Parathyroid adenoma (tissue), 2 donors: ENCODE measurements at regions not wholly inside any gene's neighbourhood (a gene's known extent, or its start where the extent isn't known, plus 50 kb on each side); places are given as distances from the start of the nearest gene placed in this dataset.

Experiments
- H2AFZ ChIP-seq: fragments of 300-600 bp; sonication (generic); one replicate; pipeline ENCODE4 v1.7.0; 2017; ENCODE audit warnings: antibody characterized with exemption, mild to moderate bottlenecking
- H3K27ac ChIP-seq: fragments of 300-600 bp; sonication (generic); one replicate; pipeline ENCODE4 v1.7.0; 2017
- H3K27me3 ChIP-seq: fragments of 300-600 bp; sonication (generic); one replicate; pipeline ENCODE4 v1.7.0; 2017; ENCODE audit warnings: low read length; ENCODE audit not compliant: control insufficient read depth, insufficient read depth
- H3K36me3 ChIP-seq: fragments of 300-600 bp; sonication (generic); one replicate; pipeline ENCODE4 v1.7.0; 2017; ENCODE audit warnings: low read length; ENCODE audit not compliant: control insufficient read depth, insufficient read depth
- H3K4me1 ChIP-seq: fragments of 300-600 bp; sonication (generic); one replicate; pipeline ENCODE4 v1.7.0; 2017; ENCODE audit warnings: control low read depth
- H3K4me2 ChIP-seq: fragments of 300-600 bp; sonication (generic); one replicate; pipeline ENCODE4 v1.7.0; 2017; ENCODE audit warnings: low read length
- H3K4me3 ChIP-seq: fragments of 300-600 bp; sonication (generic); one replicate; pipeline ENCODE4 v1.7.0; 2017; ENCODE audit warnings: low read depth, low read length
- H3K79me2 ChIP-seq: fragments of 300-600 bp; sonication (generic); one replicate; pipeline ENCODE4 v1.7.0; 2017; ENCODE audit warnings: control low read depth
- H3K9ac ChIP-seq: fragments of 300-600 bp; sonication (generic); one replicate; pipeline ENCODE4 v1.7.0; 2017; ENCODE audit warnings: mild to moderate bottlenecking
- H3K9me3 ChIP-seq: fragments of 300-600 bp; sonication (generic); one replicate; pipeline ENCODE4 v1.7.0; 2017; ENCODE audit warnings: low read length; ENCODE audit not compliant: control insufficient read depth
- TF ChIP-seq, protein P1 (sequence below): fragments of 300-600 bp; sonication (generic); IDR thresholded peaks from one replicate; pipeline ENCODE4 v1.7.0; 2017; ENCODE audit warnings: antibody characterized with exemption, mild to moderate bottlenecking
- donor health status: primary hyperparathyroidism.

- H3K4me2 ChIP-seq = no peak overlapping the region
- H2AFZ ChIP-seq = no peak overlapping the region
- no peak overlapping the region for H3K4me3 ChIP-seq
- no peaks in the 10 kb centered on the region for H3K27me3 ChIP-seq
- no peaks in the 10 kb centered on the region for H3K79me2 ChIP-seq
- no peaks in the 10 kb centered on the region for H3K4me1 ChIP-seq
- TF ChIP-seq, protein P1, sequence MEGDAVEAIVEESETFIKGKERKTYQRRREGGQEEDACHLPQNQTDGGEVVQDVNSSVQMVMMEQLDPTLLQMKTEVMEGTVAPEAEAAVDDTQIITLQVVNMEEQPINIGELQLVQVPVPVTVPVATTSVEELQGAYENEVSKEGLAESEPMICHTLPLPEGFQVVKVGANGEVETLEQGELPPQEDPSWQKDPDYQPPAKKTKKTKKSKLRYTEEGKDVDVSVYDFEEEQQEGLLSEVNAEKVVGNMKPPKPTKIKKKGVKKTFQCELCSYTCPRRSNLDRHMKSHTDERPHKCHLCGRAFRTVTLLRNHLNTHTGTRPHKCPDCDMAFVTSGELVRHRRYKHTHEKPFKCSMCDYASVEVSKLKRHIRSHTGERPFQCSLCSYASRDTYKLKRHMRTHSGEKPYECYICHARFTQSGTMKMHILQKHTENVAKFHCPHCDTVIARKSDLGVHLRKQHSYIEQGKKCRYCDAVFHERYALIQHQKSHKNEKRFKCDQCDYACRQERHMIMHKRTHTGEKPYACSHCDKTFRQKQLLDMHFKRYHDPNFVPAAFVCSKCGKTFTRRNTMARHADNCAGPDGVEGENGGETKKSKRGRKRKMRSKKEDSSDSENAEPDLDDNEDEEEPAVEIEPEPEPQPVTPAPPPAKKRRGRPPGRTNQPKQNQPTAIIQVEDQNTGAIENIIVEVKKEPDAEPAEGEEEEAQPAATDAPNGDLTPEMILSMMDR = no peak
- H3K9me3 ChIP-seq = no peaks in the 10 kb centered on the region
- H3K9ac ChIP-seq = no peak overlapping the region
- H3K36me3 ChIP-seq = no peaks in the 10 kb centered on the region
- H3K27ac ChIP-seq = no peak overlapping the region
Observed at GRCh38 chr1:89460325-89460724, 64.3 kb upstream of the LRRC8B start.

DNA sequence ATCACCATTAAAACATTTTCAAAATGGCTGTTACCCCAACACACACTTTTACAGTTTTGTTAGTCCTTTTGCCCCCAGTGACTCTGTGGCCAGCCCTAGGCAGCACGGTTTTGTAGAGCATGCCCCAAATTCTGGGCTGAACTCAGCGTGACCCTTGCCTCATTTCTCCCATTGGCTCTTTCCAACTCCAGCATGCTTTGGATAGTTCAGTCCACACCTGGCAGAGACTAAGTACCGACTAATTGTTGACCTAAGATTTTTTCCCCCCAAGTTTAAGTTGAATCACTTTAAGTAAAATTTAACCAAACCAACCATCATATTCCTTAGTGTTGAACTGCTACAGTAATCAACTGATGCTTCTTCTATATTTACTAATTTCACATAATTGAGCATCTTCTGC, 62.4 kb upstream of the LRRC8B start:
- no peak overlapping the region for H3K9ac ChIP-seq
- H2AFZ ChIP-seq = no peak overlapping the region
- H3K4me1 ChIP-seq = no peaks in the 10 kb centered on the region
- no peaks in the 10 kb centered on the region for H3K9me3 ChIP-seq
- no peaks in the 10 kb centered on the region for H3K27me3 ChIP-seq
- no peak overlapping the region for H3K4me3 ChIP-seq
- TF ChIP-seq, protein P1 = no peak
- H3K4me2 ChIP-seq = no peak overlapping the region
- H3K36me3 ChIP-seq = no peaks in the 10 kb centered on the region
- H3K79me2 ChIP-seq = no peaks in the 10 kb centered on the region
- no peak overlapping the region for H3K27ac ChIP-seq

DNA sequence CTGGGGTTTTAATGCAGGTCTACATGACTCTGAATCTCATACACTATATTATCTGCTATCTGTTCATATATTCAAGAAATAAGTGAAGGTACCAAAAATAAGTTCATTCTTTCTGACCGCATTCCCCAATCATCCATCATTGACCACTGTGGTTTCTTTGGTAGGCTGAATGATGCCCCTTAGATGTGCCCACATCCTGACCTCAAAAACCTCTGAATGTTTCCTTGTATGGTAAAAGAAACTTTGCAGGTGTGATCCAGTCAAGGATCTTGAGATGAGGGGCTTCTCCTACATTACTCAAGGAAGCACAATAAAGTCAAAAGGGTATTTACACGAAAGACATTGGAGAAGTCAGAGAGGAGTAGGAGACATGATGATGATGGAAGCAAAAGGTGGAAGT, 60.6 kb upstream of the LRRC8B start:
- Histone ChIP-seq H2AFZ (no peak overlapping the region), H3K36me3 (no peaks in the 10 kb centered on the region), H3K4me1 (no peaks in the 10 kb centered on the region), H3K9me3 (no peaks in the 10 kb centered on the region), H3K4me2 (no peak overlapping the region), H3K79me2 (no peaks in the 10 kb centered on the region), H3K27me3 (no peaks in the 10 kb centered on the region), H3K4me3 (no peak overlapping the region), H3K9ac (no peak overlapping the region), H3K27ac (no peak overlapping the region)
- TF ChIP-seq, protein P1 = no peak

- TF ChIP-seq, protein P1 = no peak
Observed at GRCh38 chr1:89465201-89465600, 59.4 kb upstream of the LRRC8B start.

GRCh38 chr1:89466307-89466930, 58.2 kb upstream of the LRRC8B start:
- TF ChIP-seq, protein P1 = no peak
- no peaks in the 10 kb centered on the region for H3K36me3 ChIP-seq
- H3K9ac ChIP-seq = no peak overlapping the region
- no peak overlapping the region for H3K4me2 ChIP-seq
- no peaks in the 10 kb centered on the region for H3K4me1 ChIP-seq
- H3K27me3 ChIP-seq = no peaks in the 10 kb centered on the region
- H3K4me3 ChIP-seq = no peak overlapping the region
- no peak overlapping the region for H3K27ac ChIP-seq
- H2AFZ ChIP-seq = no peak overlapping the region
- no peaks in the 10 kb centered on the region for H3K79me2 ChIP-seq
- no peaks in the 10 kb centered on the region for H3K9me3 ChIP-seq

More at GRCh38 chr1:89465201-89465600, 59.4 kb upstream of the LRRC8B start:
- Histone ChIP-seq H3K9ac (no peak overlapping the region), H3K4me1 (no peaks in the 10 kb centered on the region), H3K27ac (no peak overlapping the region), H3K79me2 (no peaks in the 10 kb centered on the region), H3K9me3 (no peaks in the 10 kb centered on the region), H2AFZ (no peak overlapping the region), H3K27me3 (no peaks in the 10 kb centered on the region), H3K4me3 (no peak overlapping the region), H3K36me3 (no peaks in the 10 kb centered on the region), H3K4me2 (no peak overlapping the region)
